Natural killer cell (primary cell): ENCODE measurements at regions not wholly inside any gene's neighbourhood (a gene's known extent, or its start where the extent isn't known, plus 50 kb on each side); places are given as distances from the start of the nearest gene placed in this dataset.

Experiments used
- ATAC-seq, 3 donors: fragments of 150-1000 bp in 2 of 3; fragments of 200-7000 bp in 1 of 3; cut with Tn5 transposase; 1 replicate in 1 of 3; 2 replicates in 2 of 3; pipeline ENCODE4 v1.10.0; 2021; ENCODE audit warnings: mild to moderate bottlenecking in 2 of 3, moderate library complexity in 2 of 3
- DNase-seq, 2 donors: peaks; one replicate each; pipeline versions ENCODE4 v3.0.0 to v3.0.0-alpha.2; 2013 to 2021; ENCODE audit warnings: mixed read lengths in 1 of 2
- H3K27ac ChIP-seq: one replicate; pipeline ENCODE4 v1.5.1; 2013; ENCODE audit warnings: mild to moderate bottlenecking, low read length
- H3K27me3 ChIP-seq: one replicate; pipeline ENCODE4 v1.6.1; 2013; ENCODE audit warnings: low read length; ENCODE audit not compliant: control insufficient read depth, insufficient read depth
- H3K36me3 ChIP-seq: one replicate; pipeline ENCODE4 v1.6.1; 2013; ENCODE audit warnings: low read length; ENCODE audit not compliant: control insufficient read depth, insufficient read depth
- H3K4me1 ChIP-seq: one replicate; pipeline ENCODE4 v1.6.1; 2013; ENCODE audit warnings: low read length; ENCODE audit not compliant: control insufficient read depth, insufficient read depth
- H3K4me3 ChIP-seq: one replicate; pipeline ENCODE4 v1.5.1; 2013; ENCODE audit warnings: low read length
- H3K9me3 ChIP-seq: one replicate; pipeline ENCODE4 v1.6.1; 2013; ENCODE audit warnings: low read length; ENCODE audit not compliant: control insufficient read depth, insufficient read depth
- H3K27ac Mint-ChIP-seq, 2 donors: one replicate each; pipeline ENCODE4 v1.8.0; 2022; ENCODE audit warnings: mild to moderate bottlenecking in 2 of 2, mixed read lengths in 2 of 2, moderate library complexity in 1 of 2
- H3K27me3 Mint-ChIP-seq, 2 donors: one replicate each; pipeline ENCODE4 v1.8.0; 2022; ENCODE audit warnings: low read depth in 2 of 2, mixed read lengths in 2 of 2
- H3K36me3 Mint-ChIP-seq: one replicate; pipeline ENCODE4 v1.8.0; 2022; ENCODE audit warnings: mixed read lengths
- H3K4me1 Mint-ChIP-seq, 2 donors: one replicate each; pipeline ENCODE4 v1.8.0; 2022; ENCODE audit warnings: mixed read lengths in 2 of 2
- H3K4me3 Mint-ChIP-seq: one replicate; pipeline ENCODE4 v1.8.0; 2022; ENCODE audit warnings: mild to moderate bottlenecking, moderate library complexity, mixed read lengths
- H3K9me3 Mint-ChIP-seq, 2 donors: one replicate each; pipeline ENCODE4 v1.8.0; 2022; ENCODE audit warnings: mixed read lengths in 2 of 2
- WGBS: methylation state at CpG from one replicate; pipeline ENCODE4 v1.1.7; 2013; ENCODE audit warnings: missing lambda C conversion rate; ENCODE audit not compliant: insufficient coverage; 5-methylcytosine and 5-hydroxymethylcytosine counted together
- intact Hi-C: fragments of 100-400 bp; cut with micrococcal nuclease; formaldehyde crosslinking; loops from one replicate; pipeline ENCODE4 v1.14.2; 2022
- TF ChIP-seq, protein P1 (sequence below): fragments of 200-600 bp; IDR thresholded peaks from one replicate; pipeline ENCODE4 v1.8.0; 2022; ENCODE audit warnings: antibody characterized with exemption

DNA sequence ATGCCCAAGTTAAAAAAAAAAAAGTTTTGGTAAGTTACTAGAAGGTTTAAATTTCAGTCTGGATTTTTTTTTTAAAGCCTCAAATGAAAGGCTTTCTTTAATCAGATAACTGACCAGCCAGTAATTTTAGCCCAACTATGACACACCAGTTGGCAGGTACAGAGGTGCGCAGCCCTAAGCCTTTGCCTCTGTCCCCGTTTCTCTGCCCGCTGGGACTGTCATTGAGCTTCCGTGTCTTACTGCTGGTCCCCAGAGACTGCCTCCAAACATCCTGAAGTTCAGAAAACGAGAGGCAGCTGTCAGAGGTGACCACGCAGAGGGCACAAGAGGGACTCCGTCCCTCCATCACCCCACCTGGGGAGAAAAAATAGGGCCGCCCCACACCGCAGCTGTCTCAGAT is 118.2 kb downstream of the RPS12 start:
- H3K27ac Mint-ChIP-seq: no peak overlapping the region
- peaks cover 11 to 27% of the 10 kb centered on the region in 2 donors for H3K27me3 Mint-ChIP-seq
- intact Hi-C loops: no loop called here
- Histone ChIP-seq H3K9me3 (no peaks in the 10 kb centered on the region), H3K27ac (no peak overlapping the region), H3K36me3 (no peaks in the 10 kb centered on the region), H3K27me3 (no peaks in the 10 kb centered on the region), H3K4me1 (no peaks in the 10 kb centered on the region), H3K4me3 (no peak overlapping the region)
- H3K9me3 Mint-ChIP-seq: no peaks in the 10 kb centered on the region
- no peak overlapping the region for H3K4me3 Mint-ChIP-seq
- no peaks in the 10 kb centered on the region for H3K4me1 Mint-ChIP-seq
- no peaks in the 10 kb centered on the region for H3K36me3 Mint-ChIP-seq
- TF ChIP-seq, protein P1, sequence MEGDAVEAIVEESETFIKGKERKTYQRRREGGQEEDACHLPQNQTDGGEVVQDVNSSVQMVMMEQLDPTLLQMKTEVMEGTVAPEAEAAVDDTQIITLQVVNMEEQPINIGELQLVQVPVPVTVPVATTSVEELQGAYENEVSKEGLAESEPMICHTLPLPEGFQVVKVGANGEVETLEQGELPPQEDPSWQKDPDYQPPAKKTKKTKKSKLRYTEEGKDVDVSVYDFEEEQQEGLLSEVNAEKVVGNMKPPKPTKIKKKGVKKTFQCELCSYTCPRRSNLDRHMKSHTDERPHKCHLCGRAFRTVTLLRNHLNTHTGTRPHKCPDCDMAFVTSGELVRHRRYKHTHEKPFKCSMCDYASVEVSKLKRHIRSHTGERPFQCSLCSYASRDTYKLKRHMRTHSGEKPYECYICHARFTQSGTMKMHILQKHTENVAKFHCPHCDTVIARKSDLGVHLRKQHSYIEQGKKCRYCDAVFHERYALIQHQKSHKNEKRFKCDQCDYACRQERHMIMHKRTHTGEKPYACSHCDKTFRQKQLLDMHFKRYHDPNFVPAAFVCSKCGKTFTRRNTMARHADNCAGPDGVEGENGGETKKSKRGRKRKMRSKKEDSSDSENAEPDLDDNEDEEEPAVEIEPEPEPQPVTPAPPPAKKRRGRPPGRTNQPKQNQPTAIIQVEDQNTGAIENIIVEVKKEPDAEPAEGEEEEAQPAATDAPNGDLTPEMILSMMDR: no peak
- ATAC-seq (no peak), DNase-seq (no peak)
- 89% methylated on average over 9 of the region's 9 CpGs for WGBS

DNA sequence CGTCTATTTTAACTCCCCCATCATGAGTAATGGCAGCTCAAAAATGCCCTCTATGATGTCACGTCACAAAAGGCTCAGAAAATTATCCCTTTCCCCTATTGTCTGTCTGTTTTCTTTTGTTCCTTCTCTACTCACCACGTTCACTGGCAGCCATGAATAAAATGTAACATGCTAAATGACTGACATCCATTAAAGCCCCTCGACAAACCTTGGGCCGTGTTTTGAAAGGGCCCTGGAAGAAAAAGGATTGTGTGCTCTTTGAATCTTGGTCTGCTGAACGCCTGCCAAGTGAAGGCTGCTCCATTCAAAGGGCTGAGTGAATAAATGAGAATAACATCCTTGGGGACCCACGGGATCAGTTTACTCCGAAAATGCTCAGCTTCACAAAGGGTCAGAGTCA is 118.7 kb downstream of the RPS12 start:
- H3K9me3 Mint-ChIP-seq: no peaks in the 10 kb centered on the region
- DNase-seq (no peak), ATAC-seq (no peak)
- Histone ChIP-seq H3K27me3 (no peaks in the 10 kb centered on the region), H3K4me1 (no peaks in the 10 kb centered on the region), H3K4me3 (no peak overlapping the region), H3K27ac (no peak overlapping the region), H3K36me3 (no peaks in the 10 kb centered on the region), H3K9me3 (no peaks in the 10 kb centered on the region)
- no peaks in the 10 kb centered on the region for H3K4me1 Mint-ChIP-seq
- H3K36me3 Mint-ChIP-seq: no peaks in the 10 kb centered on the region
- H3K4me3 Mint-ChIP-seq: no peak overlapping the region
- TF ChIP-seq, protein P1: no peak
- H3K27ac Mint-ChIP-seq: no peak overlapping the region
- WGBS: 85% methylated on average over 8 of the region's 8 CpGs
- H3K27me3 Mint-ChIP-seq: peaks cover 11 to 23% of the 10 kb centered on the region in 2 donors
- intact Hi-C loops: no loop called here

DNA sequence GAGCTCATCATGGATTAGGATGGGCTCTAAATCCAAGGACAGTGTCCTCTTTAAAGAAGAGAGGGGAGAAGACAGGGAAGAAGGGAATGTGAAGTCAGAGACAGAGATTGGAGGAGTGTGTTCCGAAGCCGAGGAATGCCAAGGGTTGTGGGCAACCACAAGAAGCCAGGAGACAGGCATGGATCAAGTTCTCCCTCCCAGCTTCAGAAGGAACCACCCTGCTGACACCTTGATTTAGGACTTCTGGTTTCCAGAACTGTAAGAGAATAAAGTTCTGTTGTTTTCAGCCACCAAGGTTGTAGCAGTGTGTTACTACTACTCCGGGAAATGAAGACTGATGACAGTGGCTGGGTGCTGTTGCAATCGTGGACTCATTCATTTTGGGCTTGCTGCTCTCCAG is 120.1 kb downstream of the RPS12 start:
- Histone ChIP-seq H3K27me3 (no peaks in the 10 kb centered on the region), H3K4me3 (no peak overlapping the region), H3K27ac (no peak overlapping the region), H3K36me3 (no peaks in the 10 kb centered on the region), H3K9me3 (no peaks in the 10 kb centered on the region), H3K4me1 (no peaks in the 10 kb centered on the region)
- intact Hi-C loops: no loop called here
- Mint-ChIP-seq H3K27me3 (peaks cover 11 to 23% of the 10 kb centered on the region in 2 donors), H3K36me3 (no peaks in the 10 kb centered on the region), H3K4me3 (no peak overlapping the region), H3K4me1 (no peaks in the 10 kb centered on the region), H3K9me3 (no peaks in the 10 kb centered on the region), H3K27ac (no peak overlapping the region)
- ATAC-seq (no peak), DNase-seq (no peak)
- TF ChIP-seq, protein P1: no peak
- 22% methylated on average over 4 of the region's 4 CpGs for WGBS

DNA sequence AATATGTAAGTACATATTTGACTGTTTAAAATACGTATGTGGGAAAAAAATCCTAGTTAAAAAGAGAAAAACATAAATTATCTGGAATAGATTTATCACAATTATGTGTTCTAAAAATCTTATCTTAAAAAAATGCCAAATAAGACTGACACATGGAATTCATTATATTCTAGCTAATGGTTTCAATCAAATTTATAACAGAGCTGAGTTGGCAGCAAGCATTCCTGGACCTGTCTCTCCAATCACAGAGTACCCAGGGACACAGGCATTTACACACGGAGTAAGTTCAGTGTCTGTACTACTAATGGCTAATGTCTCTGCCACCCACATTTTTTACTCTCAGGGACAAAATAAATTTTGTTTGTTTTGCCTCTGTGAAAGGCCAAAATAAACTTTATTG is 122.3 kb downstream of the RPS12 start:
- no peaks in the 10 kb centered on the region for H3K4me1 ChIP-seq
- WGBS: 88% methylated on average over 1 of the region's 2 CpGs
- no peaks in the 10 kb centered on the region for H3K27me3 ChIP-seq
- no peak overlapping the region for H3K27ac ChIP-seq
- TF ChIP-seq, protein P1: no peak
- no peak overlapping the region for H3K4me3 ChIP-seq
- Mint-ChIP-seq H3K36me3 (no peaks in the 10 kb centered on the region), H3K9me3 (no peaks in the 10 kb centered on the region), H3K4me1 (no peaks in the 10 kb centered on the region), H3K27ac (no peak overlapping the region), H3K4me3 (no peak overlapping the region), H3K27me3 (peaks cover 6 to 20% of the 10 kb centered on the region in 2 donors)
- DNase-seq (no peak), ATAC-seq (no peak)
- no peaks in the 10 kb centered on the region for H3K9me3 ChIP-seq
- intact Hi-C loops: no loop called here
- H3K36me3 ChIP-seq: no peaks in the 10 kb centered on the region
